Coronary artery (tissue), 2 donors: ENCODE measurements at regions not wholly inside any gene's neighbourhood (a gene's known extent, or its start where the extent isn't known, plus 50 kb on each side); places are given as distances from the start of the nearest gene placed in this dataset.

Experiments used
- DNase-seq: peaks from one replicate; pipeline ENCODE4 v3.0.0-alpha.2; 2017; ENCODE audit warnings: low spot score
- H3K27ac ChIP-seq, 2 donors: fragments of 200-600 bp; sonication (generic); one replicate each; pipeline ENCODE4 v1.5.1; 2016 to 2019
- H3K4me3 ChIP-seq: fragments of 200-600 bp; sonication (generic); 2 replicates; pipeline ENCODE4 v1.5.1; 2016; ENCODE audit warnings: mild to moderate bottlenecking, moderate library complexity
- TF ChIP-seq, protein P1 (sequence below): fragments of 200-600 bp; sonication (generic); IDR thresholded peaks from one replicate; pipeline ENCODE4 v1.5.1; 2019; ENCODE audit warnings: antibody characterized with exemption

GRCh38 chr14:83355609-83356008 lies 1822.0 kb upstream of the SEL1L start:
- DNase-seq = no peak
- no peak overlapping the region for H3K4me3 ChIP-seq
- TF ChIP-seq, protein P1, sequence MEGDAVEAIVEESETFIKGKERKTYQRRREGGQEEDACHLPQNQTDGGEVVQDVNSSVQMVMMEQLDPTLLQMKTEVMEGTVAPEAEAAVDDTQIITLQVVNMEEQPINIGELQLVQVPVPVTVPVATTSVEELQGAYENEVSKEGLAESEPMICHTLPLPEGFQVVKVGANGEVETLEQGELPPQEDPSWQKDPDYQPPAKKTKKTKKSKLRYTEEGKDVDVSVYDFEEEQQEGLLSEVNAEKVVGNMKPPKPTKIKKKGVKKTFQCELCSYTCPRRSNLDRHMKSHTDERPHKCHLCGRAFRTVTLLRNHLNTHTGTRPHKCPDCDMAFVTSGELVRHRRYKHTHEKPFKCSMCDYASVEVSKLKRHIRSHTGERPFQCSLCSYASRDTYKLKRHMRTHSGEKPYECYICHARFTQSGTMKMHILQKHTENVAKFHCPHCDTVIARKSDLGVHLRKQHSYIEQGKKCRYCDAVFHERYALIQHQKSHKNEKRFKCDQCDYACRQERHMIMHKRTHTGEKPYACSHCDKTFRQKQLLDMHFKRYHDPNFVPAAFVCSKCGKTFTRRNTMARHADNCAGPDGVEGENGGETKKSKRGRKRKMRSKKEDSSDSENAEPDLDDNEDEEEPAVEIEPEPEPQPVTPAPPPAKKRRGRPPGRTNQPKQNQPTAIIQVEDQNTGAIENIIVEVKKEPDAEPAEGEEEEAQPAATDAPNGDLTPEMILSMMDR = no peak
- H3K27ac ChIP-seq = no peak overlapping the region

DNA sequence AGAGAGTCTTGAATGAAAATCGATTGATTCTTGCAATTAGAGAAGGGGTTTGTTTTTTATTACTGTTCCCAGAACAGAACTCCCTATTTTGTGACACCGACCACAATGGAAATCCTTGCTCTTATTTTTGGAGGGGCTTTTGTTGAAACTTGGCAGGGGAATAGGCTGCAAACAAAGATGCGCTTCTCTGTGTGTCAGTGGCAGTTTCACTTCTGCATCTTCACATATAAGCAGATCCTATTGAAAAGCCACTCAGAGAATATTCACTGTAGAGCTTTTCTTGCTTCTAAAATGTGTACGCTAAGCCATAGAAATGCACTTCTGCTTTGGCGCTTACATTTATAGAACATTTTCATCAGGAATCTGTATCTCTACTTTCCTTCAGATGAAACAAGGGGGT lies 1822.4 kb upstream of the SEL1L start:
- H3K4me3 ChIP-seq = no peak overlapping the region
- TF ChIP-seq, protein P1 = no peak

GRCh38 chr14:83372271-83372670 lies 1838.6 kb upstream of the SEL1L start:
- TF ChIP-seq, protein P1 = no peak
- H3K4me3 ChIP-seq = no peak overlapping the region
- H3K27ac ChIP-seq = no peak overlapping the region
- DNase-seq = no peak

More for the DNA sequence above, 1822.4 kb upstream of the SEL1L start:
- no peak overlapping the region for H3K27ac ChIP-seq
- DNase-seq = no peak

- TF ChIP-seq, protein P1 = no peak
- no peak overlapping the region for H3K27ac ChIP-seq
- no peak for DNase-seq
- H3K4me3 ChIP-seq = no peak overlapping the region
These were observed 1845.8 kb upstream of the SEL1L start for GRCh38 chr14:83379436-83379835.

- DNase-seq = no peak
- no peak overlapping the region for H3K27ac ChIP-seq
- H3K4me3 ChIP-seq = no peak overlapping the region
- TF ChIP-seq, protein P1 = no peak
These were observed 1850.6 kb upstream of the SEL1L start for GRCh38 chr14:83384253-83384652.

DNA sequence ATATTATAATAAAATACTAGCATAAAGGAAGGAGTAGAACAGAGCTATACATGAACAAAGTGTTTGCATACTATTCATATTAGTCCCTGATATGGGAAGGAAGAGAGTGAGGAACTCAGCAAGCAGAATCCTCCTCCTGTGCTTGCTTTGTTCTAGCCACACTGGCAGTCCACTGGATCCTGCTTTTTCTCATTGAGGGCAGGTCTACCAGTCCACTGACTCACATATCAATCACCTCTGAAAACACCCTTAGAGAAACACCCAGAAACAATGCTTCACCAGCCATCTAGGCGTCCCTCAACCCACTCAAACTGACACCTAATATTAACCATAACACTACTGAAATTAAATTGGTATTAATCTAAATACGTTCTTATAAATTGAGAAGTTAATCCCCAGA lies 1861.7 kb upstream of the SEL1L start:
- DNase-seq = no peak
- TF ChIP-seq, protein P1 = no peak
- no peak overlapping the region for H3K4me3 ChIP-seq
- H3K27ac ChIP-seq = no peak overlapping the region

DNA sequence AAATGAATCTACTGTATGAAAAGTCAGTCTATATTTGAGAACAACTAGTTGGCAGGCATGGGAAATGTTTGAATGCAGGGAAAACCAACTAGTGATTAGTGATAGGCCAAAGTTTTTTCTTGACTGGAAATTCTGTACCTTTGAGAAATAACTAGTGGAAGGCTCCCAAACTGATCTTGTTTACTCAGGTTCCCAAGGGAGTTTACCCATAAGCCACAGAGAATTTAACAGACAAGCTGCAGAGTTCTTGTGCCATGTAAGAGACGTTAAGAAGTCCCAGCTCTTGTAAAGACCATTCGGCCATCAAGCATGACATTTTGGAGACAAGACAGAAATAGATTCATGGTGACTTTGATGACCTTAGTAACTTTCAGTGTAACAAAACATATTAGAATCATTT lies 1882.8 kb upstream of the SEL1L start:
- Histone ChIP-seq H3K4me3 (no peak overlapping the region), H3K27ac (no peak overlapping the region)
- DNase-seq = no peak
- TF ChIP-seq, protein P1 = no peak
